GM18498 (cell line): ENCODE measurements at regions not wholly inside any gene's neighbourhood (a gene's known extent, or its start where the extent isn't known, plus 50 kb on each side); places are given as distances from the start of the nearest gene placed in this dataset.

Source experiments
- ATAC-seq: cut with Tn5 transposase; IDR thresholded peaks from one replicate; pipeline ENCODE4 v1.9.1; 2021; ENCODE audit warnings: mild to moderate bottlenecking, moderate library complexity; ENCODE audit not compliant: unreplicated experiment

- no peak for ATAC-seq
Observed at GRCh38 chr11:123261345-123262106, 66.5 kb upstream of the CLMP start.

- ATAC-seq, result no peak
Observed at GRCh38 chr11:123260511-123261211, 65.6 kb upstream of the CLMP start.

- ATAC-seq, result no peak
Observed at GRCh38 chr11:123258877-123259276, 63.8 kb upstream of the CLMP start.

GRCh38 chr11:123257370-123257769 lies 62.3 kb upstream of the CLMP start:
- ATAC-seq, result no peak

GRCh38 chr11:123255909-123256308 lies 60.9 kb upstream of the CLMP start:
- no peak for ATAC-seq

- ATAC-seq, result no peak
Observed at GRCh38 chr11:123254357-123254756, 59.3 kb upstream of the CLMP start.

- ATAC-seq, result no peak
Observed at GRCh38 chr11:123253911-123254310, 58.9 kb upstream of the CLMP start.

- no peak for ATAC-seq
Observed at GRCh38 chr11:123253223-123253622, 58.2 kb upstream of the CLMP start.

GRCh38 chr11:123251657-123252344 lies 56.8 kb upstream of the CLMP start:
- no peak for ATAC-seq

- ATAC-seq, result no peak
Observed at GRCh38 chr11:123250892-123251656, 56.0 kb upstream of the CLMP start.

- no peak for ATAC-seq
Observed at GRCh38 chr11:123249354-123249753, 54.3 kb upstream of the CLMP start.

- ATAC-seq, result no peak
Observed at GRCh38 chr11:123247813-123248379, 52.8 kb upstream of the CLMP start.

GRCh38 chr11:123247496-123247799 lies 52.4 kb upstream of the CLMP start:
- no peak for ATAC-seq

- ATAC-seq, result peak; percentile 92
Observed at GRCh38 chr11:123246749-123247495, 51.9 kb upstream of the CLMP start.

GRCh38 chr11:123245567-123245966 lies 50.5 kb upstream of the CLMP start:
- ATAC-seq, result no peak
